SK-N-SH (cell line): ENCODE measurements at regions not wholly inside any gene's neighbourhood (a gene's known extent, or its start where the extent isn't known, plus 50 kb on each side); places are given as distances from the start of the nearest gene placed in this dataset.

ENCODE experiments used
- CTCF ChIA-PET: fragments of 300-600, 350-600 bp; formaldehyde crosslinking; extraction: SDS; loops from one replicate; lab custom pipeline; 2021; lab: Yijun Ruan, JAX
- POLR2A ChIA-PET: fragments of 350-600 bp; sonication (Branson Sonifier 250); formaldehyde crosslinking; extraction: SDS; loops from one replicate; lab custom pipeline; 2020; ENCODE audit warnings: antibody characterized with exemption, inconsistent platforms; lab: Yijun Ruan, JAX
- DNase-seq: peaks from one replicate; pipeline ENCODE4 v3.0.0; 2012
- H2AFZ ChIP-seq: fragments of 200-600 bp; sonication (generic); 2 replicates; pipeline ENCODE4 v1.8.1; 2016; ENCODE audit warnings: antibody characterized with exemption, mild to moderate bottlenecking, low read depth
- H3F3A ChIP-seq: fragments of 200-600 bp; sonication (generic); replicated peaks from 2 replicates; pipeline ENCODE3; 2016; ENCODE audit warnings: antibody characterized with exemption, mild to moderate bottlenecking; ENCODE audit not compliant: insufficient read depth
- H3K27ac ChIP-seq, 2 experiments: fragments of 200-500 bp in 1 of 2; fragments of 200-600 bp in 1 of 2; sonication (Bioruptor generic) in 1 of 2; sonication (generic), shearing (Covaris generic) in 1 of 2; 2 replicates each; pipeline versions ENCODE4 v1.5.1 to v1.6.1; 2014 to 2016; ENCODE audit warnings: low read depth in 2 of 2, inconsistent platforms in 1 of 2, low read length in 1 of 2, mild to moderate bottlenecking in 1 of 2, mixed read lengths in 1 of 2
- H3K27me3 ChIP-seq: fragments of 200-600 bp; sonication (generic), shearing (Covaris generic); 2 replicates; pipeline ENCODE4 v1.6.1; 2016; ENCODE audit warnings: mixed run types; ENCODE audit not compliant: insufficient read depth
- H3K36me3 ChIP-seq, 2 experiments: fragments of 200-500 bp in 1 of 2; fragments of 200-600 bp in 1 of 2; sonication (Bioruptor generic) in 1 of 2; sonication (generic) in 1 of 2; replicated peaks in 1 of 2; 2 replicates each; pipeline versions ENCODE3 to v1.5.1; 2014 to 2016; ENCODE audit warnings: low read length in 1 of 2, mild to moderate bottlenecking in 1 of 2; ENCODE audit not compliant: insufficient read depth in 2 of 2, control insufficient read depth in 1 of 2
- H3K4me1 ChIP-seq, 2 experiments: fragments of 200-500 bp in 1 of 2; fragments of 200-600 bp in 1 of 2; sonication (Bioruptor generic) in 1 of 2; sonication (generic), shearing (Covaris generic) in 1 of 2; 2 replicates each; pipeline versions ENCODE4 v1.5.1 to v1.6.1; 2014 to 2016; ENCODE audit warnings: low read depth in 1 of 2, low read length in 1 of 2, mixed run types in 1 of 2; ENCODE audit not compliant: insufficient read depth in 2 of 2, control insufficient read depth in 1 of 2
- H3K4me2 ChIP-seq: fragments of 200-600 bp; sonication (generic), shearing (Covaris generic); 2 replicates; pipeline ENCODE4 v1.6.1; 2017; ENCODE audit warnings: mixed run types
- H3K4me3 ChIP-seq, 2 experiments: fragments of 200-500 bp in 1 of 2; fragments of 200-600 bp in 1 of 2; sonication (Bioruptor generic) in 1 of 2; sonication (generic), shearing (Covaris generic) in 1 of 2; 2 replicates each; pipeline versions ENCODE4 v1.5.1 to v1.8.1; 2014 to 2016; ENCODE audit warnings: low read depth in 2 of 2, inconsistent platforms in 1 of 2, low read length in 1 of 2, mild to moderate bottlenecking in 1 of 2, mixed read lengths in 1 of 2, moderate library complexity in 1 of 2
- H3K79me2 ChIP-seq: fragments of 200-600 bp; sonication (generic); 2 replicates; pipeline ENCODE4 v1.8.1; 2017; ENCODE audit warnings: mild to moderate bottlenecking; ENCODE audit not compliant: insufficient read depth
- H3K9ac ChIP-seq: fragments of 200-600 bp; sonication (generic); 2 replicates; pipeline ENCODE4 v1.6.1; 2017; ENCODE audit warnings: mixed run types
- H3K9me2 ChIP-seq: fragments of 200-600 bp; sonication (generic); 2 replicates; pipeline ENCODE4 v1.6.1; 2017; ENCODE audit warnings: mixed run types
- H3K9me3 ChIP-seq: fragments of 200-600 bp; sonication (generic); 2 replicates; pipeline ENCODE4 v1.6.1; 2017; ENCODE audit warnings: mixed run types, mild to moderate bottlenecking, moderate library complexity
- H4K20me1 ChIP-seq: fragments of 200-600 bp; sonication (generic); 2 replicates; pipeline ENCODE4 v1.6.1; 2017; ENCODE audit warnings: mild to moderate bottlenecking, mixed run types; ENCODE audit not compliant: insufficient read depth
- ELF1 ChIP-seq: IDR thresholded peaks from 2 replicates; pipeline ENCODE4 v1.4.0; 2012
- FOSL2 ChIP-seq: IDR thresholded peaks from 2 replicates; pipeline ENCODE4 v1.4.0; 2012; ENCODE audit warnings: low read depth, mild to moderate bottlenecking, moderate library complexity, borderline replicate concordance
- FOXJ3 ChIP-seq: sonication (generic); formaldehyde crosslinking; IDR thresholded peaks from 2 replicates; pipeline ENCODE4 v1.5.1; 2020; ENCODE audit warnings: mild to moderate bottlenecking, missing genetic modification reagents
- GABPA ChIP-seq: IDR thresholded peaks from 2 replicates; pipeline ENCODE4 v1.4.0; 2012; ENCODE audit warnings: low read depth, mild to moderate bottlenecking
- GATA2 ChIP-seq: sonication (generic); formaldehyde crosslinking; IDR thresholded peaks from 2 replicates; pipeline ENCODE4 v1.5.0; 2020; ENCODE audit warnings: mild to moderate bottlenecking, missing genetic modification reagents
- JUND ChIP-seq: IDR thresholded peaks from 2 replicates; pipeline ENCODE4 v1.4.0; 2012
- NFIC ChIP-seq: IDR thresholded peaks from 2 replicates; pipeline ENCODE4 v1.4.0; 2012; ENCODE audit warnings: borderline replicate concordance
- RCOR1 ChIP-seq: fragments of 150-350 bp; IDR thresholded peaks from 2 replicates; pipeline ENCODE4 v1.6.1; 2017; ENCODE audit warnings: antibody characterized with exemption, low read length
- RXRA ChIP-seq: IDR thresholded peaks from 2 replicates; pipeline ENCODE4 v1.4.0; 2012; ENCODE audit warnings: low read depth, mild to moderate bottlenecking, borderline replicate concordance
- SMC3 ChIP-seq: IDR thresholded peaks from 2 replicates; pipeline ENCODE4 v1.6.1; 2012; ENCODE audit warnings: low read depth, low read length, improper control_type of control experiment
- TAF1 ChIP-seq: IDR thresholded peaks from 2 replicates; pipeline ENCODE4 v1.6.1; 2012; ENCODE audit warnings: low read depth, mild to moderate bottlenecking, low read length, moderate library complexity, borderline replicate concordance
- TCF12 ChIP-seq: IDR thresholded peaks from 2 replicates; pipeline ENCODE4 v1.4.0; 2012
- YY1 ChIP-seq: IDR thresholded peaks from 2 replicates; pipeline ENCODE4 v1.4.0; 2012; ENCODE audit warnings: low read depth, mild to moderate bottlenecking
- WGBS: methylation state at CpG from one replicate; pipeline ENCODE4 v1.1.6; 2017; ENCODE audit warnings: low lambda C conversion rate; 5-methylcytosine and 5-hydroxymethylcytosine counted together
- TF ChIP-seq, protein P1 (sequence below): IDR thresholded peaks from 2 replicates; pipeline ENCODE4 v1.4.0; 2012; ENCODE audit warnings: low read depth
- TF ChIP-seq, protein P2 (sequence below): fragments of 150-350 bp; IDR thresholded peaks from 2 replicates; pipeline ENCODE4 v1.6.1; 2016; ENCODE audit warnings: mild to moderate bottlenecking, low read depth, low read length

DNA sequence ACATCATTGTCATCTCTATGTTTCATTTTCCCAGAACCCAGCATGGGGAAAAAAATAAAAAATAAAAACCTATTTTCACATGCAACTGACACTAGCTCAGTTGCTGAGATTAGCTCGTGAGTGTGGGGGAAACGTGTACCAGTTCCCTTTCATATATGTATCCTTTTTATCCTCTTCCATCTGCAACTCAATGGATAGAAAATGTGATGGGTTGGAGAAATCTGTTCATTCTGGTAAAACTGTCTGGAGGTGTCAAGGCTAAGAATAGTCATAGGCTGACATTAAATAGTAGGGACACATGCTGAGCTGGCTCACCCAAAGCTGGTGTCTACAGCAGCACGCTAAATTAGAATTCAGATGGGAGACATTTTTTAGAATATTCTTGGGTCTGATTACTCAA lies 519.3 kb downstream of the ELAVL2 start:
- H3K9me2 ChIP-seq, result no peaks in the 10 kb centered on the region
- H3K4me1 ChIP-seq, result no peaks in the 10 kb centered on the region
- ChIA-PET CTCF (no interaction called here), POLR2A (no interaction called here)
- no peaks in the 10 kb centered on the region for H3F3A ChIP-seq
- 2% methylated on average over 3 of the region's 3 CpGs for WGBS
- TF ChIP-seq, protein P1, sequence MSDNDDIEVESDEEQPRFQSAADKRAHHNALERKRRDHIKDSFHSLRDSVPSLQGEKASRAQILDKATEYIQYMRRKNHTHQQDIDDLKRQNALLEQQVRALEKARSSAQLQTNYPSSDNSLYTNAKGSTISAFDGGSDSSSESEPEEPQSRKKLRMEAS, result no peak
- no peak for TF ChIP-seq YY1
- no peak for TF ChIP-seq NFIC
- TF ChIP-seq FOXJ3 (CRISPR knock-in tag), result no peak
- no peak for TF ChIP-seq RCOR1
- TF ChIP-seq TCF12, result no peak
- no peak for TF ChIP-seq GATA2 (CRISPR knock-in tag)
- TF ChIP-seq TAF1, result no peak
- no peak for TF ChIP-seq RXRA
- no peaks in the 10 kb centered on the region for H3K27me3 ChIP-seq
- no peak overlapping the region for H3K9ac ChIP-seq
- H3K4me2 ChIP-seq, result no peak overlapping the region
- no peaks in the 10 kb centered on the region for H3K79me2 ChIP-seq
- DNase-seq, result no peak
- H3K9me3 ChIP-seq, result no peaks in the 10 kb centered on the region
- H3K4me3 ChIP-seq, result no peak overlapping the region
- no peaks in the 10 kb centered on the region for H3K36me3 ChIP-seq
- H4K20me1 ChIP-seq, result no peaks in the 10 kb centered on the region
- no peak overlapping the region for H3K27ac ChIP-seq
- H2AFZ ChIP-seq, result no peak overlapping the region

DNA sequence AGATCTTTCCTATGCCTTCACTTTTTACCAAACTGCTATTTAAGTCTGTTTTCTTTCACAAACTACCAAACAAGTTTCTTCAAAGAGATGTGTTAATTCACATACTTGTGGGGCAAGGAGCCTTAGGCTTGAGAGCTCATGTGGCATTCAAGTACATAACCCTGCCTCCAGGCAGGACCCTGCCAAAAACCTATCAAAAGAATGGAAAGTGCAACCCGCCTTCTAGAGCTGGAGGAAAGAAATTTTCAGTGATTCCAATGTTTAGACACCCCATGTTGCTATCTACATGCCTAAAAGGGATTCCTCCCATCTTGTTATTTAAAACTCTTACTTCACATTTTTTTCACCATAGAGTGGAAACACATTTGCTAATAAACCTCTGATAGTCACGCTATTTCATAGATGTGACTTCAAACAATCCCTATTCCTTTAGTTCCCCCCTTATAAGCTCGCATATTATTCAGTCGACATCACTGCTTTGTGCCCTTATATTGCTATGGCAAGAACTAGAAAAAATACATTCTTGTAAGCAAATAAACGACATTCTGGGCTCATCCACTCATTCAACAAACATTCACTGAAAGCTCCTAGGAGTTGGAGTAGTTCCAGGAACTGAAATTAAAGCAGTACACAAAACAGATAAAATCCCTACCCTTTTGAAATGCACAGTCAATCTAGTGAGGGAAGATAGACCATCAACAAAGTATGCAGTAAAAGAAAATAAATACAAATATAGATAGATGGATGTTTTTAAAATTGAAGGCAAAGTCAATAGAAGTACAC lies 518.1 kb downstream of the ELAVL2 start:
- POLR2A ChIA-PET, result no interaction called here
- Histone ChIP-seq H3K9ac (no peak overlapping the region), H4K20me1 (no peaks in the 10 kb centered on the region), H3K27ac (no peak overlapping the region), H2AFZ (no peak overlapping the region), H3F3A (no peaks in the 10 kb centered on the region), H3K4me2 (no peak overlapping the region), H3K9me2 (no peaks in the 10 kb centered on the region), H3K4me3 (no peak overlapping the region), H3K27me3 (no peaks in the 10 kb centered on the region), H3K36me3 (no peaks in the 10 kb centered on the region), H3K4me1 (no peaks in the 10 kb centered on the region), H3K79me2 (no peaks in the 10 kb centered on the region), H3K9me3 (no peaks in the 10 kb centered on the region)
- CTCF ChIA-PET, result no interaction called here
- DNase-seq, result no peak
- 14% methylated on average over 5 of the region's 5 CpGs for WGBS
- TF ChIP-seq ELF1 (no peak), SMC3 (no peak), YY1 (no peak), FOSL2 (no peak), RXRA (no peak), GABPA (no peak), JUND (no peak)
- TF ChIP-seq, protein P2, sequence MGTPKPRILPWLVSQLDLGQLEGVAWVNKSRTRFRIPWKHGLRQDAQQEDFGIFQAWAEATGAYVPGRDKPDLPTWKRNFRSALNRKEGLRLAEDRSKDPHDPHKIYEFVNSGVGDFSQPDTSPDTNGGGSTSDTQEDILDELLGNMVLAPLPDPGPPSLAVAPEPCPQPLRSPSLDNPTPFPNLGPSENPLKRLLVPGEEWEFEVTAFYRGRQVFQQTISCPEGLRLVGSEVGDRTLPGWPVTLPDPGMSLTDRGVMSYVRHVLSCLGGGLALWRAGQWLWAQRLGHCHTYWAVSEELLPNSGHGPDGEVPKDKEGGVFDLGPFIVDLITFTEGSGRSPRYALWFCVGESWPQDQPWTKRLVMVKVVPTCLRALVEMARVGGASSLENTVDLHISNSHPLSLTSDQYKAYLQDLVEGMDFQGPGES, result no peak
